Stomach (tissue), 4 donors: ENCODE measurements at regions not wholly inside any gene's neighbourhood (a gene's known extent, or its start where the extent isn't known, plus 50 kb on each side); places are given as distances from the start of the nearest gene placed in this dataset.

ENCODE experiments used
- CTCF ChIP-seq, 7 experiments: fragments of 450-650 bp in 4 of 7; fragments of 200-600 bp in 3 of 7; sonication (generic) in 3 of 7; IDR thresholded peaks; one replicate each; pipeline ENCODE4 v1.5.1; 2016 to 2019; ENCODE audit warnings: antibody characterized with exemption in 7 of 7, control low read depth in 2 of 7, mild to moderate bottlenecking in 1 of 7
- POLR2A ChIP-seq, 4 donors: fragments of 450-650 bp; IDR thresholded peaks; one replicate each; pipeline ENCODE4 v1.6.1; 2016; ENCODE audit warnings: antibody characterized with exemption in 4 of 4, control low read depth in 2 of 4, mild to moderate bottlenecking in 1 of 4, moderate library complexity in 1 of 4

- TF ChIP-seq CTCF (IDR thresholded peaks at IDR 0.05) (no peak), POLR2A (IDR thresholded peaks at IDR 0.05) (no peak)
These were observed 401.3 kb upstream of the PDE3A start for GRCh38 chr12:19967001-19967400.
